Stomach smooth muscle (tissue), 2 donors: ENCODE measurements at regions not wholly inside any gene's neighbourhood (a gene's known extent, or its start where the extent isn't known, plus 50 kb on each side); places are given as distances from the start of the nearest gene placed in this dataset.

Experiments used
- H3K27ac ChIP-seq: one replicate; pipeline ENCODE4 v1.7.0; 2013; ENCODE audit warnings: mild to moderate bottlenecking, low read length, inconsistent platforms
- H3K27me3 ChIP-seq, 2 donors: one replicate each; pipeline ENCODE4 v1.7.0; 2013; ENCODE audit warnings: low read length in 2 of 2; ENCODE audit not compliant: insufficient read depth in 2 of 2, control insufficient read depth in 1 of 2
- H3K36me3 ChIP-seq, 2 donors: one replicate each; pipeline ENCODE4 v1.7.0; 2013; ENCODE audit warnings: low read length in 2 of 2; ENCODE audit not compliant: control insufficient read depth in 2 of 2, insufficient read depth in 2 of 2
- H3K4me1 ChIP-seq: one replicate; pipeline ENCODE4 v1.7.0; 2013; ENCODE audit warnings: low read length; ENCODE audit not compliant: control insufficient read depth, insufficient read depth
- H3K4me3 ChIP-seq, 2 donors: one replicate each; pipeline ENCODE4 v1.7.0; 2013; ENCODE audit warnings: low read length in 2 of 2
- H3K9ac ChIP-seq, 2 donors: one replicate each; pipeline ENCODE4 v1.7.0; 2013; ENCODE audit warnings: low read length in 2 of 2, mild to moderate bottlenecking in 1 of 2
- H3K9me3 ChIP-seq, 2 donors: one replicate each; pipeline ENCODE4 v1.7.0; 2013; ENCODE audit warnings: low read length in 2 of 2; ENCODE audit not compliant: control insufficient read depth in 2 of 2
- donor health status: healthy.
- donor health status: Pancreatic carcinoma.

DNA sequence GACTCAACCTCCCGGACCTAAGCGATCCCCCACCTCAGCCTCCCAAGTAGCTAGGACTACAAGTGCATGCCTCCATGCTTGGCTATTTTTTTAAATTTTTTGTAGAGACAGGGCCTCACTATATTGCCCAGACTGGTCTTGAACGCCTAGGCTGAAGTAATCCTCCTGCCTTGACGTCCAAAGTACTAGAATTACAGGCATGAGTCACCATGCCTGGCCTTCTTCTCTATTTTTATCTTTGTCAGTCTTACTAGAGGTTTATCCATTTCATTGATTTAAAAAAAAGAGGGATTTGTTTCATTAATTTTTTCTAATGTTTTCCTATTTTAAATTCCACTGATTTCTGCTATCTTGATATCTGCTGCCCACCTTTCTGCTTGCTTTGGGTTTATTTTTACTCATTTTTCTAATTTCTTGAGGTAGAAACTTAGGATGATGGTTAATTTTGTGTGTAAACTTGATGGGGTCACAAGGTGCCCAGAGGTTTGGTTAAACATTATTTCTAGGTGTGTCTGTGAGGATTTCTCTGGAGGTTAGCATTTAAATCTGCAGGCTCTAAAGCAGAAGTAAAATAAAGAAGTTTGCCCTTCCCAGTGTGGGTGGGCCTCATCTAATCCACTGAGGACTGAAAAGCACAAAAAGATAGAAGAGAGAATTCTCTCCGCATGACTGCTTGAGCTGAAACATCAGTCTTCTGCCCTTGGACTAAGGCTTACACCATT lies 116.2 kb upstream of the DCLK2 start:
- Histone ChIP-seq H3K4me1 (no peaks in the 10 kb centered on the region), H3K27ac (no peak overlapping the region), H3K4me3 (no peak overlapping the region), H3K27me3 (no peaks in the 10 kb centered on the region), H3K9ac (no peak overlapping the region), H3K36me3 (no peaks in the 10 kb centered on the region), H3K9me3 (no peaks in the 10 kb centered on the region)

DNA sequence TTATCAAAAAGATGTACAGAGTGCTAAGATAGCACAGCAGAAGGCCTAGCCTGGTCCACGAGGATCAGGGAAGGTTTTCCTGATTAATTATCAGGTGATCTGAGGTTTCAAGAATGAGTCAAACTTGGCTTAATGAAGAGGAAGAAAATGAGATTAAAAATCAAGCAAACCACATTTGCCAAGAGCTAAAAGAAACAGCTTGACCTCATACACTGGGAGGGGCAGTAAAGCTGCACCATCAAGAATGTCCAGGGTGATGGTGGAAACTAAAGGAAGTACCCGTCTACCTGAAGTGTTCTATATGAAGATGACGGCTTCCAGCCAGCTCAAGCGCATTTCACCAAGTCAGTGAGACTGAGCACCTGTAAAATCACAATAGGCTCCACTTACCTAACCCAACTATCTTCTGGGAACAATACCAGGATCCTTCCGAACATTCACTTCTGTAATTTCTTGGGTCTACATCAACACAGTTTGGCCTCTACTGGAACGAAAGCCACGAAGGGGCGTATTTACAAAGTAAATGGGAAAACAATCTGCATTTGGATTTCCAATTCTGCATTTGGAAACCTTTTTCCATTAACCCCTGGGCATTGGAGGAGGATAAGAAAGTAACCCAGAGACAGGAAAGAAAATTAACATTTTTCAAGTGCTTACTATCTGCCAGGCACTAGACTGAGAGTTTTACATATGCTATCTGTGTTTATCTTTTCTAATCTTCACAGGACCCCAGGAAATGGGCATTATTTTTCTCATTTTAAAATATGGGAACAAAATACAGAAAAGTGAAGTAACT lies 114.0 kb upstream of the DCLK2 start:
- Histone ChIP-seq H3K9ac (no peak overlapping the region), H3K36me3 (no peaks in the 10 kb centered on the region), H3K4me3 (no peak overlapping the region), H3K27me3 (peaks cover 0 to 2% of the 10 kb centered on the region in 2 donors), H3K4me1 (no peaks in the 10 kb centered on the region), H3K9me3 (no peaks in the 10 kb centered on the region), H3K27ac (no peak overlapping the region)

DNA sequence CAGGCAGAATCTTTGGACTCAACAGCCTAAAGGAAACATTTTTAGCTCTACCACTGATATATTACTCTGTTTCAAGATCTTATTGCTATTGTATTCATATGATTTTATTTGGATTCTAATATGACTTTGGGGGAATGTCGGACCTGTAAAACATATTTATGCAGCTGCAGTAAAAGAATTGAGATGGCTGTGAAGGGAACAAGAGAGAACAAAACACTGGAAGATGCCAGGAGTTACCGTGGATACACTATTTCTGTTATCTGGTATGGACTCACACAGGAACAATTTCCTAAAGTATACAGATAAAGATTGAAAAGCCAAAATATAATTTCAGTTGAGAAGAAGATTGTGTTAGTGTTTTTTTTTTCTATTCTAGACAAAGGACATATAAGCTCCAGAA lies 113.0 kb upstream of the DCLK2 start:
- Histone ChIP-seq H3K4me3 (no peak overlapping the region), H3K9ac (no peak overlapping the region), H3K27me3 (peaks cover 0 to 2% of the 10 kb centered on the region in 2 donors), H3K9me3 (no peaks in the 10 kb centered on the region), H3K27ac (no peak overlapping the region), H3K36me3 (no peaks in the 10 kb centered on the region), H3K4me1 (no peaks in the 10 kb centered on the region)

DNA sequence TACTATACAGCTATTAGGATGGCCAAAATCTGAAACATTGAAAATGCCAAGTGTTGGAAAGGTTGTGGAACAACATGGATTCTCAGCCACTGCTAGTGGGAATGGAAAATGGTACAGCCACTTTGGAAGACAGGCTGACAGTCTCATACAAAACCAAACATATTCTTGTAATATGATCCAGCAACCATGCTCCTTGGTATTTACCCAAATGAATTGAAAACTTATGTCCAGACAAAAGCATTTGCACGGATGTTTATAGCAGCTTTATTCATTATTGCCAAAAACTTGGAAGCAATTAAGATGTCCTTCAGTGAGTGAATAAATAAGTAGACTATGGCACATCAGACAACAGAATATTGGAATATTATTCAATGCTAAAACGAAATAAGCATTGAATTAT lies 105.8 kb upstream of the DCLK2 start:
- Histone ChIP-seq H3K27ac (no peak overlapping the region), H3K27me3 (peaks cover 0 to 2% of the 10 kb centered on the region in 2 donors), H3K4me1 (no peaks in the 10 kb centered on the region), H3K9ac (no peak overlapping the region), H3K9me3 (no peaks in the 10 kb centered on the region), H3K4me3 (no peak overlapping the region), H3K36me3 (no peaks in the 10 kb centered on the region)

DNA sequence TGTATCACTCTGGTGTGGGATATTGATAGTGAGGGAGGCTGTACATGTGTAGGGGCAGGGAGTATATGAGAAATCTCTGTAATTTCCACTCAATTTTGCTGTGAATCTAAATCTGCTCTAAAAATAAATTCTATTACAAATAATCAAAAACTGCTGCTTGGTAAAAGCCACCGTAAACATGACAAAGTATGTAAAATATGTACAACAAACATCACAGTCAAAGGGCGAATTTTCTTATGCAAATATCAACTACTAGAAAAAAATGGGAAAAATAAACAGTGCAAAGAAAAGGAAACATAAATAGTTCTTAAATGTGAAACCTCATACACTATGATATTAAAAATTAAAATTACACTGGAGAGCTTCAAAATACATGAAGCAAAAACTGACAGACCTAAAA lies 105.1 kb upstream of the DCLK2 start:
- Histone ChIP-seq H3K27me3 (peaks cover 0 to 2% of the 10 kb centered on the region in 2 donors), H3K9ac (no peak overlapping the region), H3K4me3 (no peak overlapping the region), H3K36me3 (no peaks in the 10 kb centered on the region), H3K27ac (no peak overlapping the region), H3K4me1 (no peaks in the 10 kb centered on the region), H3K9me3 (no peaks in the 10 kb centered on the region)

DNA sequence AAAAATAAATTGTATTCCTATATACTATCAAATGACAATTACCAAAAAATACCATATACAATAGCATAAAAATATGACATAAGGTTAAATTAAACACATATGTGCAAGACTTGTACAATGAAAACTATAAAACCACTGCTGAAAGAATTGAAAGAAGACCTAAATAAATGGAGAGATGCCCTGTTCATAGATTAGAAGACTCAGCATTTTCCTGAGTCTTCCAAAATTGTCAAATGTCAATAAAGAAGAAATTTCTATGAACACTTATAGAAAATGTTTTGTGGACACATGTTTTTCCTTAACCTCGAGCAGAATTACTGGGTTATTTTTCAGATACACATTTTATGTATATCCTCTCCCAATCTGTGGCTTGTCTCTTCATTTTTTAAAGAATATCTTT lies 103.1 kb upstream of the DCLK2 start:
- Histone ChIP-seq H3K9me3 (no peaks in the 10 kb centered on the region), H3K27me3 (no peaks in the 10 kb centered on the region), H3K4me3 (no peak overlapping the region), H3K27ac (no peak overlapping the region), H3K4me1 (no peaks in the 10 kb centered on the region), H3K9ac (no peak overlapping the region), H3K36me3 (no peaks in the 10 kb centered on the region)

DNA sequence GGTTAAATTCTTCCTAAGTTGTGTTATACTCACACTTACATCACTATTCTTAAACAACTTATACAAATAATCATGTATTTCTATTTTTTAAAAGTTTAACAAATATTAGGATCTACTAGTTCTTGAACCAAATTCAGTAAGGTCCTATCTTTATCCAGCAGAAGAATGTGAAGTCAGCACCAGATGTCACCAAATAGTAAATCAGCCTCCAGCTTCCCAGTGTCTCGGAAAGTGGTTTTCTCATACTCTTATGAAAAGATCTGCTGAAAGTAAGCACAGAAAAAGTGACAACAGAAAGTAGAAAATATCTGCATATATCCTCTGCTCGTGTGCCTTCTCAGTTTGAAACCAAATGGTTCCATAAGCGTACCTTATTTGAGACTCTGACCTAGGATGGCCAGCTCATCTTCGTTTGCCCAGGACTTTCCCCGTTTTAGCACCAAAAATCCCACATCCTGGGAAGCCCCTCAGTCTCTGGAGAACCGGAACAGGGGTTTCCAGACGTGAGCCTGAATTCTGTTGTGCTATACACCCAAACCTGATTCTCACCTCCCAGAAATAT lies 98.0 kb upstream of the DCLK2 start:
- no peaks in the 10 kb centered on the region for H3K27me3 ChIP-seq
- H3K36me3 ChIP-seq = no peaks in the 10 kb centered on the region
- no peaks in the 10 kb centered on the region for H3K4me1 ChIP-seq
- no peak overlapping the region for H3K4me3 ChIP-seq
- no peaks in the 10 kb centered on the region for H3K9me3 ChIP-seq
- H3K27ac ChIP-seq = no peak overlapping the region
- H3K9ac ChIP-seq = no peak overlapping the region

DNA sequence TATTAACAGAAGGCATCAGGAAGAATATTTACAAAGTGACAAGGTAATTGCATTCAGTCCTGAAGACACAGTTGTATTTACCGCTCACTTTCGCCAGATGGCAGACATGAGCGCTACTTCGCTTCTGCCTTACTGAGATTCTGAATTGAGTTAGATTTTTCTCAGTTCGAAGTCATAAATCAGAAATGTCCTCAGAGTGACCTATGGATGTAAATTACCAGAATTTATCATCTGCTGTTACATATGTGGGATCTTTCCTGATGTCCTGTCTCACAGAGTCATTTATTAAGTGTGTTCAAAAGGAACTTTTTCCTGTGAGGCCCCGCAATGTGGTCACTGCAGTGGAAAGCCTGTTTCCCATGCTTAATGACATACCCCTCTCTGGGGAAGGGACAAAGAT lies 97.3 kb upstream of the DCLK2 start:
- no peak overlapping the region for H3K9ac ChIP-seq
- no peak overlapping the region for H3K27ac ChIP-seq
- no peaks in the 10 kb centered on the region for H3K27me3 ChIP-seq
- H3K4me1 ChIP-seq = no peaks in the 10 kb centered on the region
- H3K9me3 ChIP-seq = no peaks in the 10 kb centered on the region
- H3K36me3 ChIP-seq = no peaks in the 10 kb centered on the region
- no peak overlapping the region for H3K4me3 ChIP-seq

DNA sequence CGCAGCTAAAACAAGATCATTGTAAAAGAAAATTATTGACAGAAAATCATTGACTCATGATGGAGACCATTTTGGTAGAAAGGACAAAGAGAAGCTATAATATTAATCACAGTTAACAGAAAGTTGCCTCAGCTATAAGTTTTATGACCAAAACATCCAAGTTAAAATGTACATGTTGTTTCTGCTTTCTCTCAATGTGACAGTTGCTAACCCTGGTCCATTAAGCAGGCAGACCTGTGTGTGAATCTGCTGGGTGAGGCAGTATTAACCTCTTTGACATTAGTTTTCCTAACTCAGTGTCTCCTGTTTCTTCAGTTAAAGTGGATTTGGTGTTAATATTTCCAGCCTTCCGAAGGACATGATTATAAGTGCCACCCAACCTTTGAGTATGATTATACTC lies 94.8 kb upstream of the DCLK2 start:
- H3K4me3 ChIP-seq = no peak overlapping the region
- H3K9me3 ChIP-seq = no peaks in the 10 kb centered on the region
- no peaks in the 10 kb centered on the region for H3K27me3 ChIP-seq
- H3K27ac ChIP-seq = no peak overlapping the region
- H3K36me3 ChIP-seq = no peaks in the 10 kb centered on the region
- no peak overlapping the region for H3K9ac ChIP-seq
- no peaks in the 10 kb centered on the region for H3K4me1 ChIP-seq

DNA sequence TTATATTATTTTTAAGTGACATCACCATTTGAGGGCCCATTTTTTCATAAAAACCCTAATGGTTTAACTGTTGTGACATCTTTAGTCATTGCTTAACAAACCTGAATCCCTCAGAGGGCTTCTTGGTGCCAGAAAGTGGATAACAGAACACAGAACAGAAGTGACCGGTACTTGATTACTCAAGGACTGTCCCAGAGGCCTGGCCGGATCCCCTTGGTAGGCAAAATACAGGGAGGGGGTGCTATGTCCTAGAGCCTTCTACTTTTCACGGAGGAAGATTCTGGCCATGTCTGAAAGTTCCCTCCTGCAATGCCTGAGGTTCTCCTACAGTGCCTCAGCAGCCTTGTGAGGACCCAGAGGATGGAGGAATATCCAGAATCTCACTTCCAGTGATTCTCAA lies 94.3 kb upstream of the DCLK2 start:
- H3K4me1 ChIP-seq = no peaks in the 10 kb centered on the region
- H3K27me3 ChIP-seq = no peaks in the 10 kb centered on the region
- no peak overlapping the region for H3K4me3 ChIP-seq

DNA sequence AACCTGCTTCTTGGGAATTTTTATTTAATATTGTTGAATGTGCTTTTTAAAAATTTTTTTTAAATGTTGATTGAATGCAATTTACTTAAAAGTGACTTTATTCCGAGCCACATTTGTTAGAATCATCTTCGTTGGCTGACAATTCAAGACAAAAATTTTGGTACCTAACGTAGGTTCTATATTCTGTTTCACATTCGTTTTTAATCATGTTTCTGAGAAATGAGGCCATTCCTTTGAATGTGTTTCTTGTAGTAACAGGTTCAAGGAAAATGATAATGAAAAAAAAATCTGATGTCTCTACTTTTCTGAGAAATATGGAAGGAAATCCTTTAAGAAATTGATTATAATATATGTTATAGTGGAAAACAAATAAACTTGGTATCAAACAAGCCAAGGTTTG lies 92.3 kb upstream of the DCLK2 start:
- Histone ChIP-seq H3K4me1 (no peaks in the 10 kb centered on the region), H3K4me3 (no peak overlapping the region), H3K9me3 (no peaks in the 10 kb centered on the region), H3K36me3 (no peaks in the 10 kb centered on the region), H3K9ac (no peak overlapping the region), H3K27me3 (no peaks in the 10 kb centered on the region), H3K27ac (no peak overlapping the region)

More for the DNA sequence above, 94.3 kb upstream of the DCLK2 start:
- no peak overlapping the region for H3K9ac ChIP-seq
- no peak overlapping the region for H3K27ac ChIP-seq
- H3K36me3 ChIP-seq = no peaks in the 10 kb centered on the region
- H3K9me3 ChIP-seq = no peaks in the 10 kb centered on the region
